Gastroesophageal sphincter (tissue), 3 donors: ENCODE measurements at regions not wholly inside any gene's neighbourhood (a gene's known extent, or its start where the extent isn't known, plus 50 kb on each side); places are given as distances from the start of the nearest gene placed in this dataset.

ENCODE experiments used
- POLR2A ChIP-seq, 2 donors: fragments of 450-650 bp; IDR thresholded peaks; one replicate each; pipeline ENCODE4 v1.6.1; 2017; ENCODE audit warnings: antibody characterized with exemption in 2 of 2, mild to moderate bottlenecking in 2 of 2, moderate library complexity in 1 of 2
- POLR2AphosphoS5 ChIP-seq: sonication (generic); formaldehyde crosslinking; IDR thresholded peaks from one replicate; pipeline ENCODE4 v1.6.1; 2017; ENCODE audit warnings: antibody characterized with exemption
- TF ChIP-seq, protein P1 (sequence below), 4 experiments: fragments of 200-600 bp in 2 of 4; fragments of 450-650 bp in 2 of 4; sonication (generic) in 1 of 4; IDR thresholded peaks; one replicate each; pipeline ENCODE4 v1.5.1; 2017 to 2019; ENCODE audit warnings: antibody characterized with exemption in 4 of 4, mild to moderate bottlenecking in 2 of 4, moderate library complexity in 2 of 4

- TF ChIP-seq POLR2AphosphoS5 (no peak), POLR2A (IDR thresholded peaks at IDR 0.05) (no peak)
- TF ChIP-seq, protein P1, sequence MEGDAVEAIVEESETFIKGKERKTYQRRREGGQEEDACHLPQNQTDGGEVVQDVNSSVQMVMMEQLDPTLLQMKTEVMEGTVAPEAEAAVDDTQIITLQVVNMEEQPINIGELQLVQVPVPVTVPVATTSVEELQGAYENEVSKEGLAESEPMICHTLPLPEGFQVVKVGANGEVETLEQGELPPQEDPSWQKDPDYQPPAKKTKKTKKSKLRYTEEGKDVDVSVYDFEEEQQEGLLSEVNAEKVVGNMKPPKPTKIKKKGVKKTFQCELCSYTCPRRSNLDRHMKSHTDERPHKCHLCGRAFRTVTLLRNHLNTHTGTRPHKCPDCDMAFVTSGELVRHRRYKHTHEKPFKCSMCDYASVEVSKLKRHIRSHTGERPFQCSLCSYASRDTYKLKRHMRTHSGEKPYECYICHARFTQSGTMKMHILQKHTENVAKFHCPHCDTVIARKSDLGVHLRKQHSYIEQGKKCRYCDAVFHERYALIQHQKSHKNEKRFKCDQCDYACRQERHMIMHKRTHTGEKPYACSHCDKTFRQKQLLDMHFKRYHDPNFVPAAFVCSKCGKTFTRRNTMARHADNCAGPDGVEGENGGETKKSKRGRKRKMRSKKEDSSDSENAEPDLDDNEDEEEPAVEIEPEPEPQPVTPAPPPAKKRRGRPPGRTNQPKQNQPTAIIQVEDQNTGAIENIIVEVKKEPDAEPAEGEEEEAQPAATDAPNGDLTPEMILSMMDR (IDR thresholded peaks at IDR 0.05) = no peak
Measured at GRCh38 chr15:39226169-39226937, 354.5 kb upstream of the THBS1 start.
